HG03457 (cell line): ENCODE measurements at regions not wholly inside any gene's neighbourhood (a gene's known extent, or its start where the extent isn't known, plus 50 kb on each side); places are given as distances from the start of the nearest gene placed in this dataset.

Experiments used
- ATAC-seq: cut with Tn5 transposase; IDR thresholded peaks from one replicate; pipeline ENCODE4 v1.9.1; 2021; ENCODE audit warnings: moderate number of reproducible peaks; ENCODE audit not compliant: unreplicated experiment

- no peak for ATAC-seq
These were observed 86.5 kb upstream of the OLFM3 start for GRCh38 chr1:102083192-102083591.

- ATAC-seq: no peak
These were observed 78.1 kb upstream of the OLFM3 start for GRCh38 chr1:102074874-102075273.

GRCh38 chr1:102071451-102071850, 74.7 kb upstream of the OLFM3 start:
- no peak for ATAC-seq

- ATAC-seq: no peak
These were observed 53.8 kb upstream of the OLFM3 start for GRCh38 chr1:102050556-102050955.

GRCh38 chr1:102047724-102048123, 51.0 kb upstream of the OLFM3 start:
- no peak for ATAC-seq
